Natural killer cell treated with Interleukin-12 subunit alpha and Interleukin-12 subunit beta and Interleukin-15 and Interleukin-18, amount 100 ng/mL, for 72 hours (primary cell): ENCODE measurements at regions not wholly inside any gene's neighbourhood (a gene's known extent, or its start where the extent isn't known, plus 50 kb on each side); places are given as distances from the start of the nearest gene placed in this dataset.
"Not testable (repeated sequence)": the region's sequence is repeated elsewhere in the genome, so short reads cannot be mapped to it uniquely, and the experiment has no call there.

Experiments
- ATAC-seq, 2 donors: fragments of 150-1000 bp; cut with Tn5 transposase in 1 of 2; sonication (Bioruptor Pico), chemical (Tn5 transposase) in 1 of 2; 2 replicates each; pipeline ENCODE4 v1.10.0; 2021
- DNase-seq: peaks from one replicate; pipeline ENCODE4 v3.0.0; 2022; ENCODE audit warnings: low spot score
- H3K27ac Mint-ChIP-seq, 2 donors: 1 replicate in 1 of 2; 2 replicates in 1 of 2; pipeline ENCODE4 v1.8.0; 2022; ENCODE audit warnings: mixed read lengths in 2 of 2, mild to moderate bottlenecking in 1 of 2, moderate library complexity in 1 of 2
- H3K27me3 Mint-ChIP-seq, 2 donors: 1 replicate in 1 of 2; 2 replicates in 1 of 2; pipeline ENCODE4 v1.8.0; 2022; ENCODE audit warnings: mixed read lengths in 2 of 2
- H3K36me3 Mint-ChIP-seq: one replicate; pipeline ENCODE4 v1.8.0; 2022; ENCODE audit warnings: mixed read lengths
- H3K4me1 Mint-ChIP-seq, 2 donors: 1 replicate in 1 of 2; 2 replicates in 1 of 2; pipeline ENCODE4 v1.8.0; 2022; ENCODE audit warnings: low read depth in 2 of 2, mixed read lengths in 2 of 2, mild to moderate bottlenecking in 1 of 2
- H3K4me3 Mint-ChIP-seq: one replicate; pipeline ENCODE4 v1.8.0; 2022; ENCODE audit warnings: mixed read lengths
- H3K9me3 Mint-ChIP-seq: 2 replicates; pipeline ENCODE4 v1.8.0; 2022; ENCODE audit warnings: mixed read lengths

GRCh38 chr12:23221926-23222325, 597.0 kb downstream of the ETNK1 start:
- H3K27me3 Mint-ChIP-seq = no peaks in the 10 kb centered on the region
- no peak for DNase-seq
- H3K4me3 Mint-ChIP-seq = no peak overlapping the region
- peaks cover 7% of the 10 kb centered on the region for H3K9me3 Mint-ChIP-seq
- no peaks in the 10 kb centered on the region for H3K4me1 Mint-ChIP-seq
- no peaks in the 10 kb centered on the region for H3K36me3 Mint-ChIP-seq
- no peak for ATAC-seq
- no peak overlapping the region for H3K27ac Mint-ChIP-seq

- no peak for ATAC-seq
- H3K9me3 Mint-ChIP-seq = peaks cover 3% of the 10 kb centered on the region
- no peaks in the 10 kb centered on the region for H3K4me1 Mint-ChIP-seq
- no peak overlapping the region for H3K4me3 Mint-ChIP-seq
- H3K27ac Mint-ChIP-seq = no peak overlapping the region
- no peaks in the 10 kb centered on the region for H3K36me3 Mint-ChIP-seq
- no peak for DNase-seq
- H3K27me3 Mint-ChIP-seq = no peaks in the 10 kb centered on the region
Observed at GRCh38 chr12:23222801-23223200, 597.8 kb downstream of the ETNK1 start.

- H3K4me3 Mint-ChIP-seq = no peak overlapping the region
- H3K27ac Mint-ChIP-seq = no peak overlapping the region
- no peaks in the 10 kb centered on the region for H3K36me3 Mint-ChIP-seq
- H3K4me1 Mint-ChIP-seq = no peaks in the 10 kb centered on the region
- H3K27me3 Mint-ChIP-seq = no peaks in the 10 kb centered on the region
- H3K9me3 Mint-ChIP-seq = peaks cover 5% of the 10 kb centered on the region
- ATAC-seq (no peak), DNase-seq (no peak)
Observed at GRCh38 chr12:23228101-23228500, 603.1 kb downstream of the ETNK1 start.

GRCh38 chr12:23230899-23231298, 605.9 kb downstream of the ETNK1 start:
- DNase-seq = no peak
- no peaks in the 10 kb centered on the region for H3K36me3 Mint-ChIP-seq
- H3K4me1 Mint-ChIP-seq = no peaks in the 10 kb centered on the region
- no peak for ATAC-seq
- H3K4me3 Mint-ChIP-seq = no peak overlapping the region
- H3K27me3 Mint-ChIP-seq = no peaks in the 10 kb centered on the region
- H3K27ac Mint-ChIP-seq = no peak overlapping the region
- H3K9me3 Mint-ChIP-seq = peaks cover 5% of the 10 kb centered on the region

GRCh38 chr12:23236066-23236780, 611.3 kb downstream of the ETNK1 start:
- Mint-ChIP-seq H3K27ac (no peak overlapping the region), H3K4me1 (no peaks in the 10 kb centered on the region), H3K27me3 (no peaks in the 10 kb centered on the region), H3K36me3 (no peaks in the 10 kb centered on the region), H3K4me3 (no peak overlapping the region), H3K9me3 (peaks cover 2% of the 10 kb centered on the region)
- DNase-seq (no peak), ATAC-seq (no peak)

GRCh38 chr12:23236811-23237210, 611.8 kb downstream of the ETNK1 start:
- Mint-ChIP-seq H3K27ac (no peak overlapping the region), H3K4me3 (no peak overlapping the region), H3K27me3 (no peaks in the 10 kb centered on the region), H3K9me3 (no peaks in the 10 kb centered on the region), H3K4me1 (no peaks in the 10 kb centered on the region), H3K36me3 (no peaks in the 10 kb centered on the region)
- DNase-seq (no peak), ATAC-seq (no peak)

- ATAC-seq (no peak), DNase-seq (no peak)
- Mint-ChIP-seq H3K9me3 (peaks cover 3% of the 10 kb centered on the region), H3K27ac (no peak overlapping the region), H3K36me3 (no peaks in the 10 kb centered on the region), H3K4me3 (no peak overlapping the region), H3K27me3 (no peaks in the 10 kb centered on the region), H3K4me1 (no peaks in the 10 kb centered on the region)
Observed at GRCh38 chr12:23238190-23238589, 613.2 kb downstream of the ETNK1 start.

- H3K36me3 Mint-ChIP-seq = no peaks in the 10 kb centered on the region
- DNase-seq (no peak), ATAC-seq (no peak)
- no peak overlapping the region for H3K4me3 Mint-ChIP-seq
- no peak overlapping the region for H3K27ac Mint-ChIP-seq
- no peaks in the 10 kb centered on the region for H3K4me1 Mint-ChIP-seq
- H3K9me3 Mint-ChIP-seq = peaks cover 3% of the 10 kb centered on the region
- no peaks in the 10 kb centered on the region for H3K27me3 Mint-ChIP-seq
Observed at GRCh38 chr12:23238957-23239356, 614.0 kb downstream of the ETNK1 start.

GRCh38 chr12:23245186-23245585, 620.2 kb downstream of the ETNK1 start:
- ATAC-seq (no peak), DNase-seq (no peak)
- H3K4me1 Mint-ChIP-seq = no peaks in the 10 kb centered on the region
- H3K9me3 Mint-ChIP-seq = peaks cover 11% of the 10 kb centered on the region
- no peak overlapping the region for H3K27ac Mint-ChIP-seq
- no peak overlapping the region for H3K4me3 Mint-ChIP-seq
- H3K27me3 Mint-ChIP-seq = no peaks in the 10 kb centered on the region
- H3K36me3 Mint-ChIP-seq = no peaks in the 10 kb centered on the region

- Mint-ChIP-seq H3K27ac (no peak overlapping the region), H3K4me1 (no peaks in the 10 kb centered on the region)
Observed at GRCh38 chr12:23253191-23253590, 628.2 kb downstream of the ETNK1 start.

GRCh38 chr12:23253910-23254309, 628.9 kb downstream of the ETNK1 start:
- not testable (repeated sequence) for DNase-seq, H3K4me3 Mint-ChIP-seq, ATAC-seq, H3K27me3 Mint-ChIP-seq, H3K4me1 Mint-ChIP-seq, H3K36me3 Mint-ChIP-seq, H3K27ac Mint-ChIP-seq
- peaks cover 19% of the 10 kb centered on the region for H3K9me3 Mint-ChIP-seq

More at GRCh38 chr12:23253191-23253590, 628.2 kb downstream of the ETNK1 start:
- Mint-ChIP-seq H3K27me3 (no peaks in the 10 kb centered on the region), H3K9me3 (peaks cover 19% of the 10 kb centered on the region), H3K4me3 (no peak overlapping the region), H3K36me3 (peaks cover 6% of the 10 kb centered on the region)
- DNase-seq = no peak
- no peak for ATAC-seq

- no peak for DNase-seq
- H3K27ac Mint-ChIP-seq = no peak overlapping the region
- no peak for ATAC-seq
- no peaks in the 10 kb centered on the region for H3K27me3 Mint-ChIP-seq
- peaks cover 12% of the 10 kb centered on the region for H3K9me3 Mint-ChIP-seq
- H3K36me3 Mint-ChIP-seq = no peaks in the 10 kb centered on the region
- H3K4me1 Mint-ChIP-seq = no peaks in the 10 kb centered on the region
- no peak overlapping the region for H3K4me3 Mint-ChIP-seq
Observed at GRCh38 chr12:23259558-23259957, 634.6 kb downstream of the ETNK1 start.

GRCh38 chr12:23262670-23263069, 637.7 kb downstream of the ETNK1 start:
- Mint-ChIP-seq H3K9me3 (peaks cover 8% of the 10 kb centered on the region), H3K27ac (no peak overlapping the region), H3K4me3 (no peak overlapping the region), H3K36me3 (no peaks in the 10 kb centered on the region), H3K4me1 (no peaks in the 10 kb centered on the region), H3K27me3 (no peaks in the 10 kb centered on the region)
- ATAC-seq (no peak), DNase-seq (no peak)

GRCh38 chr12:23277831-23278230, 652.9 kb downstream of the ETNK1 start:
- Mint-ChIP-seq H3K27me3 (no peaks in the 10 kb centered on the region), H3K4me3 (no peak overlapping the region), H3K27ac (no peak overlapping the region), H3K4me1 (no peaks in the 10 kb centered on the region), H3K36me3 (no peaks in the 10 kb centered on the region), H3K9me3 (peaks cover 18% of the 10 kb centered on the region)
- DNase-seq (no peak), ATAC-seq (no peak)

- no peak for ATAC-seq
- Mint-ChIP-seq H3K4me3 (no peak overlapping the region), H3K27ac (no peak overlapping the region), H3K4me1 (no peaks in the 10 kb centered on the region), H3K36me3 (no peaks in the 10 kb centered on the region), H3K27me3 (no peaks in the 10 kb centered on the region), H3K9me3 (peaks cover 23% of the 10 kb centered on the region)
- no peak for DNase-seq
Observed at GRCh38 chr12:23281295-23281694, 656.3 kb downstream of the ETNK1 start.
